ENCODE measurements at regions not wholly inside any gene's neighbourhood (a gene's known extent, or its start where the extent isn't known, plus 50 kb on each side); places are given as distances from the start of the nearest gene placed in this dataset.

DNA sequence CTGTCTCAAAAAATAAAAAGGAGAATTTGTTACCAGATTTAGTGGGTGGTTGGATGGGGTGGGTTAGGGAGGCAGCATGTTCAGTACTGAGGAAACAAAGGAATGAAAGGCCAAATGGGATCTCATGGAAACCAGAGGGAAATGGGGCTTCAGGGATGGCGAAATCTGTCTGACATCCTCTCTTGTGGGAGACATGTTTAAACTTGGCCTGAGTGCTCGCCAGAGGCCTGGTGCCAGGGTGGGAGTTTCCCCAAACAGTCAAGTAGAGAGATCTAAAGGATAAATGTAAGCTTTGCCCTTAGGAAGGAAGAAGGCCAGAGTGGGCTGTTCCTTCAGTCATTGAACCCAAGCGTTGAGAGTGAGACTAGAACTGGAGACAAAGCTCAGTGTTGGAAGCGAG lies 61.9 kb upstream of the AKIRIN2 start:
- no peak for TF ChIP-seq NFRKB (IDR thresholded peaks at IDR 0.05)
- TF ChIP-seq TARDBP (IDR thresholded peaks at IDR 0.05) = no peak

Data from HEK293T (cell line).